SK-N-SH treated with all-trans-retinoic acid at 6 μM for 48 hours (cell line): ENCODE measurements at regions not wholly inside any gene's neighbourhood (a gene's known extent, or its start where the extent isn't known, plus 50 kb on each side); places are given as distances from the start of the nearest gene placed in this dataset.
A peak's percentile ranks its signal among the peaks of the same experiment; 100 is the strongest.

Experiments used
- ATAC-seq: fragments of 200-7000 bp; cut with Tn5 transposase; 3 replicates; pipeline ENCODE4 v1.9.1; 2020; ENCODE audit warnings: mild to moderate bottlenecking, moderate library complexity
- ARNTL ChIP-seq: fragments of 450-650 bp; formaldehyde crosslinking; IDR thresholded peaks from 2 replicates; pipeline ENCODE4 v1.5.0; 2020; ENCODE audit warnings: low read depth, mild to moderate bottlenecking, moderate library complexity, borderline replicate concordance
- BACH2 ChIP-seq: fragments of 250-450 bp; sonication (Bioruptor Pico); IDR thresholded peaks from 2 replicates; pipeline ENCODE4 v1.9.0; 2021; ENCODE audit warnings: mild to moderate bottlenecking, borderline replicate concordance
- CSRNP3 ChIP-seq: fragments of 250-450 bp; sonication (Bioruptor Pico); IDR thresholded peaks from 2 replicates; pipeline ENCODE4 v1.5.1; 2021; ENCODE audit warnings: mild to moderate bottlenecking, moderate library complexity
- ESRRG ChIP-seq: fragments of 250-450 bp; sonication (Bioruptor Pico); IDR thresholded peaks from 2 replicates; pipeline ENCODE4 v1.6.1; 2021; ENCODE audit warnings: mild to moderate bottlenecking
- GLIS3 ChIP-seq: fragments of 250-450 bp; sonication (Bioruptor Pico); IDR thresholded peaks from 2 replicates; pipeline ENCODE4 v1.5.0; 2020; ENCODE audit warnings: mild to moderate bottlenecking, moderate library complexity
- POU6F1 ChIP-seq: fragments of 250-450 bp; sonication (Bioruptor Pico); IDR thresholded peaks from 2 replicates; pipeline ENCODE4 v1.8.0; 2021; ENCODE audit warnings: low read depth, mild to moderate bottlenecking, moderate library complexity, borderline replicate concordance
- PPARA ChIP-seq: fragments of 250-450 bp; sonication (Bioruptor Pico); IDR thresholded peaks from 2 replicates; pipeline ENCODE4 v1.5.0; 2020; ENCODE audit warnings: mild to moderate bottlenecking, borderline replicate concordance
- RARB ChIP-seq: fragments of 250-450 bp; sonication (Bioruptor Pico); IDR thresholded peaks from 2 replicates; pipeline ENCODE4 v1.8.0; 2021; ENCODE audit warnings: mild to moderate bottlenecking, moderate library complexity
- TCF4 ChIP-seq: fragments of 250-450 bp; sonication (Bioruptor Pico); IDR thresholded peaks from 2 replicates; pipeline ENCODE4 v1.8.0; 2021; ENCODE audit warnings: mild to moderate bottlenecking, moderate library complexity, borderline replicate concordance
- TOX ChIP-seq: fragments of 250-450 bp; sonication (Bioruptor Pico); IDR thresholded peaks from 2 replicates; pipeline ENCODE4 v1.8.0; 2021; ENCODE audit warnings: mild to moderate bottlenecking, moderate library complexity, borderline replicate concordance
- TSHZ2 ChIP-seq: fragments of 250-450 bp; sonication (Bioruptor Pico); IDR thresholded peaks from 2 replicates; pipeline ENCODE4 v1.5.0; 2020; ENCODE audit warnings: mild to moderate bottlenecking, moderate library complexity
- ZFP3 ChIP-seq: fragments of 250-450 bp; sonication (Bioruptor Pico); IDR thresholded peaks from 2 replicates; pipeline ENCODE4 v1.5.0; 2020; ENCODE audit warnings: mild to moderate bottlenecking, moderate library complexity
- ZFP30 ChIP-seq: fragments of 450-650 bp; formaldehyde crosslinking; IDR thresholded peaks from 2 replicates; pipeline ENCODE4 v1.5.0; 2022; ENCODE audit warnings: mild to moderate bottlenecking, moderate library complexity
- ZNF565 ChIP-seq: fragments of 450-650 bp; formaldehyde crosslinking; conservative IDR thresholded peaks from 2 replicates; pipeline ENCODE4 v1.5.0; 2020; ENCODE audit warnings: low read depth, mild to moderate bottlenecking, moderate library complexity
- ZNF70 ChIP-seq: fragments of 450-650 bp; formaldehyde crosslinking; IDR thresholded peaks from 2 replicates; pipeline ENCODE4 v1.5.0; 2020; ENCODE audit warnings: mild to moderate bottlenecking, moderate library complexity
- ZNF8 ChIP-seq: fragments of 450-650 bp; formaldehyde crosslinking; IDR thresholded peaks from 2 replicates; pipeline ENCODE4 v1.5.0; 2020; ENCODE audit warnings: mild to moderate bottlenecking, moderate library complexity

- no peak for ATAC-seq
- no peak for TF ChIP-seq ZFP3 (CRISPR knock-in tag)
- no peak for TF ChIP-seq RARB
- no peak for TF ChIP-seq TCF4 (CRISPR knock-in tag)
- TF ChIP-seq GLIS3 (CRISPR knock-in tag) = no peak
- no peak for TF ChIP-seq ESRRG
- TF ChIP-seq CSRNP3 (CRISPR knock-in tag) = no peak
- TF ChIP-seq, all 23 proteins: peak for 0
These were observed 291.7 kb downstream of the UTRN start for GRCh38 chr6:144576871-144577270.

GRCh38 chr6:144578385-144579350 lies 293.5 kb downstream of the UTRN start:
- no peak for ATAC-seq
- TF ChIP-seq ZFP30 (CRISPR knock-in tag) (no peak), GLIS3 (CRISPR knock-in tag) (no peak), PPARA (CRISPR knock-in tag) (no peak), BACH2 (CRISPR knock-in tag) (no peak), ZNF70 (no peak), ZNF8 (CRISPR knock-in tag) (no peak), ARNTL (CRISPR knock-in tag) (no peak), CSRNP3 (CRISPR knock-in tag) (no peak), TSHZ2 (CRISPR knock-in tag) (no peak)

DNA sequence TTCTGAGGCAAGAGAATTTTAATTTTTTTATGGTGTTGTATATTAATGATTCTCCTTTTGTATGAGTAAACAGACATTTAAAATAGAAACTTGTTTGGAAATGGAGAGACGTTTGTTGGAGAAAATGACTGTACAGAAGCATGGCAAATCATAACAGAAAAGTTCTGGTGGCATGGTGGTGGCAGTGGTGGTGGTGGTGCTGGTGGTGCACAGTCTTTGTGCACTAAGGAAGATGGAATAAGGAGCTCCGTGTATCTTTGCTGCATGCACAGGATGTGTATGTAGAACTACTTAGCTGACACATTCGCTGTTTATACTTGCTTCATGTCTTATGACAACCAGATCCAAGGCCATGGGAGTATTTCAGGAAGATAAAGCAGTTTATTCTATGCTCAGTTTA lies 294.9 kb downstream of the UTRN start:
- no peak for ATAC-seq
- TF ChIP-seq ZFP30 (CRISPR knock-in tag) = no peak

DNA sequence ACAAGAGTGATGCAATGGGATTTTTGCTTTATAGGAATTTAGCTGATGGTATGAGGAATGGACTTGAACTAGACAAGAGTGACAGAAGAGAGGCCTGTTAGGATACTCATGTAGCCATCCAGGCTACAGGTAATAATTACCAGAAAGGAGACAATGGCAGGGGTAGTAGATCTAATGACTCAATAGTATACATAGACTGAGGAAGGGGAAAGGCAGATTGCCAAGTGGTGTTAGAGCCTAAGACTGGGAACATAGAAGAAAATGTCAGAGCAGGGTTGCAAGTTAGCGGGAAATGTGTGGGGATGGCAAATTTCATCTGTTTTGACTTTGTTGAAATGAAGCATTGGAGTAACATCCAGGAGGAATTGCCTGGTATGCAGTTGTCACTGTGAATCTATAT lies 295.6 kb downstream of the UTRN start:
- ATAC-seq = no peak
- TF ChIP-seq TCF4 (CRISPR knock-in tag) = no peak
- TF ChIP-seq ZNF8 (CRISPR knock-in tag) = no peak
- TF ChIP-seq TSHZ2 (CRISPR knock-in tag) = no peak

- ATAC-seq = peak; percentile 81
- TF ChIP-seq TOX (no peak), CSRNP3 (CRISPR knock-in tag) (no peak), POU6F1 (no peak), ZNF565 (no peak), GLIS3 (CRISPR knock-in tag) (no peak)
These were observed 296.8 kb downstream of the UTRN start for GRCh38 chr6:144581812-144582537.
